ENCODE measurements at regions not wholly inside any gene's neighbourhood (a gene's known extent, or its start where the extent isn't known, plus 50 kb on each side); places are given as distances from the start of the nearest gene placed in this dataset.

DNA sequence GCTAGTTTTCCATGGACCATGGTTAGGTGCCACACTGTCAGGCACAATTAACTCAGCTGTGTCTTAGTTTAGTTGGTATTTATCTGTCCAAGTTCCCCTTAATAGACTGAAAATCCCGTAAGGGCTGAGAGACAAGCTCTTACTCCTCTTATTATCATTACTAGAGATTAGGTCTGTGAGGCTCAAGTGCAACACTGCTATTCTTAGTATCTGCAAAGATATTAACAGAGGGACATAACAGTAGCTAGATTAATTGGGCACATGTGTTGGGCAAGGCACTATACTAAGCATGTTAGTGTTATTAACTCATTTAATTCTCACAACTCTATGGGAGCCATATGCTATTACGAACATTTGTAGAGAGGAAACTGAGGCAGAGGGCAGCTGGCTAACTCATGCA lies 137.3 kb downstream of the VEGFA start:
- no peak overlapping the region for H3K27ac ChIP-seq (ENCODE audit: low read depth, low read length)
- no peaks in the 10 kb centered on the region for H3K36me3 ChIP-seq (ENCODE audit: insufficient read depth, low read length)
- peaks cover 22% of the 10 kb centered on the region for H3K4me1 ChIP-seq (ENCODE audit: insufficient read depth, low read length)
- H3K9ac ChIP-seq (ENCODE audit: low read depth, low read length): no peak overlapping the region
- WGBS: 88% methylated on average over 2 of the region's 2 CpGs
- no peaks in the 10 kb centered on the region for H3K9me3 ChIP-seq (ENCODE audit: insufficient read depth, low read depth, low read length)
- H3K4me3 ChIP-seq (ENCODE audit: low read length): no peak overlapping the region
- H3K27me3 ChIP-seq (ENCODE audit: insufficient read depth, low read length): no peaks in the 10 kb centered on the region

GRCh38 chr6:43904311-43905123 lies 134.5 kb downstream of the VEGFA start:
- H3K27ac ChIP-seq (ENCODE audit: low read depth, low read length): no peak overlapping the region
- 85% methylated on average over 5 of the region's 6 CpGs for WGBS
- H3K4me1 ChIP-seq (ENCODE audit: insufficient read depth, low read length): peaks cover 7% of the 10 kb centered on the region
- H3K36me3 ChIP-seq (ENCODE audit: insufficient read depth, low read length): no peaks in the 10 kb centered on the region
- no peaks in the 10 kb centered on the region for H3K9me3 ChIP-seq (ENCODE audit: insufficient read depth, low read depth, low read length)
- no peaks in the 10 kb centered on the region for H3K27me3 ChIP-seq (ENCODE audit: insufficient read depth, low read length)
- H3K4me3 ChIP-seq (ENCODE audit: low read length): no peak overlapping the region
- H3K9ac ChIP-seq (ENCODE audit: low read depth, low read length): no peak overlapping the region

DNA sequence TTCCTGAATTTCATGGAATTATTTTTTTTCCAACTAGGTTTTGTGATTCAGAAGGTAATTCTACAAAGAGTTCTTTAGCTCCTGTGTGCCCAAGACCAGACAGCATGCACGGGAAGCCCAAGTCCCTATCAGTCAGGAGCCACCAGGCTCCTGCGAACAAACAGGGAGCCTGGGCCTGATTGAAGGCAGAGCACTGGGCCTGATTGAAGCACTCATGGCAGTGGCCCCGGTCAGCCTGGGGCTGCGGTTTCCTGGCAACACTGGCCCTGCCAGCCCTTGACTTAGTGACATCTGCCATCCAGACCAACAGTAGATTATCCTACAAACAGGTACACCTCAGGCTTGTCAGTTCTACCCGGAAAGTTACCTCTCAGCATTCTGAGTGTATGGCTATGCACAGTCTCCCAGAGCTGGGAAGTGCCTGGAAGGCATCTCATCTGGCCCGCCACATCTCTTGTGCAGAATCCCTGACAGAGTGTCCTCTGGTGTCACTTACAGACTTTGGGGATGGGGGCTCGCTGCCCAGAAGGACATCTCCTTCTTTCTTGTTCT lies 133.8 kb downstream of the VEGFA start:
- no peaks in the 10 kb centered on the region for H3K36me3 ChIP-seq (ENCODE audit: insufficient read depth, low read length)
- no peak overlapping the region for H3K9ac ChIP-seq (ENCODE audit: low read depth, low read length)
- no peak overlapping the region for H3K4me3 ChIP-seq (ENCODE audit: low read length)
- 93% methylated on average over 7 of the region's 7 CpGs for whole genome bisulfite sequencing
- H3K9me3 ChIP-seq (ENCODE audit: insufficient read depth, low read depth, low read length): no peaks in the 10 kb centered on the region
- peaks cover under 1% of the 10 kb centered on the region; the same call in 1 of the 2 replicates for H3K4me1 ChIP-seq (ENCODE audit: insufficient read depth, low read length)
- no peaks in the 10 kb centered on the region for H3K27me3 ChIP-seq (ENCODE audit: insufficient read depth, low read length)
- no peak overlapping the region for H3K27ac ChIP-seq (ENCODE audit: low read depth, low read length)

GRCh38 chr6:43901733-43902230 lies 131.8 kb downstream of the VEGFA start:
- Histone ChIP-seq H3K4me1 (ENCODE audit: insufficient read depth, low read length) (no peaks in the 10 kb centered on the region), H3K36me3 (ENCODE audit: insufficient read depth, low read length) (no peaks in the 10 kb centered on the region), H3K9me3 (ENCODE audit: insufficient read depth, low read depth, low read length) (no peaks in the 10 kb centered on the region), H3K9ac (ENCODE audit: low read depth, low read length) (no peak overlapping the region), H3K27me3 (ENCODE audit: insufficient read depth, low read length) (no peaks in the 10 kb centered on the region), H3K27ac (ENCODE audit: low read depth, low read length) (no peak overlapping the region), H3K4me3 (ENCODE audit: low read length) (no peak overlapping the region)
- 88% methylated on average over 4 of the region's 4 CpGs for WGBS

- Histone ChIP-seq H3K4me3 (ENCODE audit: low read length) (no peak overlapping the region), H3K4me1 (ENCODE audit: insufficient read depth, low read length) (no peaks in the 10 kb centered on the region), H3K9me3 (ENCODE audit: insufficient read depth, low read depth, low read length) (no peaks in the 10 kb centered on the region), H3K27me3 (ENCODE audit: insufficient read depth, low read length) (no peaks in the 10 kb centered on the region), H3K27ac (ENCODE audit: low read depth, low read length) (no peak overlapping the region), H3K9ac (ENCODE audit: low read depth, low read length) (no peak overlapping the region), H3K36me3 (ENCODE audit: insufficient read depth, low read length) (no peaks in the 10 kb centered on the region)
- WGBS: 89% methylated on average over 11 of the region's 13 CpGs
Measured at GRCh38 chr6:43900916-43901732, 131.1 kb downstream of the VEGFA start.

GRCh38 chr6:43900560-43900915 lies 130.5 kb downstream of the VEGFA start:
- no peak overlapping the region for H3K9ac ChIP-seq (ENCODE audit: low read depth, low read length)
- 86% methylated on average over 3 of the region's 3 CpGs for WGBS
- no peaks in the 10 kb centered on the region for H3K36me3 ChIP-seq (ENCODE audit: insufficient read depth, low read length)
- no peak overlapping the region for H3K4me3 ChIP-seq (ENCODE audit: low read length)
- no peaks in the 10 kb centered on the region for H3K4me1 ChIP-seq (ENCODE audit: insufficient read depth, low read length)
- H3K9me3 ChIP-seq (ENCODE audit: insufficient read depth, low read depth, low read length): no peaks in the 10 kb centered on the region
- H3K27me3 ChIP-seq (ENCODE audit: insufficient read depth, low read length): no peaks in the 10 kb centered on the region
- H3K27ac ChIP-seq (ENCODE audit: low read depth, low read length): no peak overlapping the region

DNA sequence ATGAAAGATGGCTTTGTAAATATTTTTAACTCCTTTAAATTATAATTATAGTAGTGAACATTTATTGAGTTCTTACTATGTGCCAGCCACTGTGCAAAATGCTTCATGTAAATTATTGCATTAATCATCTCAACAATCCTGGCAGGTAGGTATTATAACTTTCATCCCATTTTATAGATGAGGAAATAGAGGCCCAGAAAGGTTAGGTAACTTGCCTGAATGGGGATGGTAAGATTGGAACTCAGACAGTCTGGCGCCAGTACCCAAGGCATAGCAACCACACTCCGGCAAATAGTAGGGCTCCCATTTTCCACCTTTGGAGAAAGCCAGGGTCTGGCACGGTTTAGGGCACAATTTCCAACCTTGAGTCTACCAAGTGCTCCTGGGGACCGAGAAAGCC lies 129.8 kb downstream of the VEGFA start:
- WGBS: 96% methylated on average over 4 of the region's 4 CpGs
- Histone ChIP-seq H3K27me3 (ENCODE audit: insufficient read depth, low read length) (no peaks in the 10 kb centered on the region), H3K36me3 (ENCODE audit: insufficient read depth, low read length) (no peaks in the 10 kb centered on the region), H3K4me3 (ENCODE audit: low read length) (no peak overlapping the region), H3K9ac (ENCODE audit: low read depth, low read length) (no peak overlapping the region), H3K27ac (ENCODE audit: low read depth, low read length) (no peak overlapping the region), H3K9me3 (ENCODE audit: insufficient read depth, low read depth, low read length) (no peaks in the 10 kb centered on the region), H3K4me1 (ENCODE audit: insufficient read depth, low read length) (no peaks in the 10 kb centered on the region)

GRCh38 chr6:43898358-43899131 lies 128.5 kb downstream of the VEGFA start:
- no peak overlapping the region for H3K4me3 ChIP-seq (ENCODE audit: low read length)
- no peak overlapping the region for H3K9ac ChIP-seq (ENCODE audit: low read depth, low read length)
- no peak overlapping the region for H3K27ac ChIP-seq (ENCODE audit: low read depth, low read length)
- no peaks in the 10 kb centered on the region for H3K4me1 ChIP-seq (ENCODE audit: insufficient read depth, low read length)
- H3K36me3 ChIP-seq (ENCODE audit: insufficient read depth, low read length): no peaks in the 10 kb centered on the region
- no peaks in the 10 kb centered on the region for H3K27me3 ChIP-seq (ENCODE audit: insufficient read depth, low read length)
- WGBS: 94% methylated on average over 3 of the region's 4 CpGs
- no peaks in the 10 kb centered on the region for H3K9me3 ChIP-seq (ENCODE audit: insufficient read depth, low read depth, low read length)

- H3K27ac ChIP-seq (ENCODE audit: low read depth, low read length): no peak overlapping the region
- no peaks in the 10 kb centered on the region for H3K27me3 ChIP-seq (ENCODE audit: insufficient read depth, low read length)
- H3K4me3 ChIP-seq (ENCODE audit: low read length): no peak overlapping the region
- no peaks in the 10 kb centered on the region for H3K9me3 ChIP-seq (ENCODE audit: insufficient read depth, low read depth, low read length)
- H3K36me3 ChIP-seq (ENCODE audit: insufficient read depth, low read length): no peaks in the 10 kb centered on the region
- 83% methylated on average over 2 of the region's 2 CpGs for WGBS
- no peak overlapping the region for H3K9ac ChIP-seq (ENCODE audit: low read depth, low read length)
- H3K4me1 ChIP-seq (ENCODE audit: insufficient read depth, low read length): peaks cover 5% of the 10 kb centered on the region; the same call in 1 of the 2 replicates
Measured at GRCh38 chr6:43897571-43898302, 127.7 kb downstream of the VEGFA start.
